Right renal cortex interstitium (tissue), 3 donors: ENCODE measurements at regions not wholly inside any gene's neighbourhood (a gene's known extent, or its start where the extent isn't known, plus 50 kb on each side); places are given as distances from the start of the nearest gene placed in this dataset.

Experiments used
- DNase-seq, 3 donors: peaks; one replicate each; pipeline ENCODE4 v3.0.0-alpha.2; 2013; ENCODE audit warnings: low read depth in 3 of 3, low spot score in 2 of 3

- DNase-seq, result no peak
These were observed 726.6 kb upstream of the FANCL start for GRCh38 chr2:58967736-58968135.

- DNase-seq, result no peak
These were observed 724.5 kb upstream of the FANCL start for GRCh38 chr2:58965602-58966001.

GRCh38 chr2:58959996-58960395 is 718.9 kb upstream of the FANCL start:
- DNase-seq, result no peak

GRCh38 chr2:58957188-58957840 is 716.2 kb upstream of the FANCL start:
- no peak for DNase-seq

- DNase-seq, result no peak
These were observed 713.8 kb upstream of the FANCL start for GRCh38 chr2:58954880-58955385.

- DNase-seq, result no peak
These were observed 710.6 kb upstream of the FANCL start for GRCh38 chr2:58951722-58952121.

GRCh38 chr2:58950795-58951462 is 709.8 kb upstream of the FANCL start:
- DNase-seq, result no peak

GRCh38 chr2:58939388-58939787 is 698.3 kb upstream of the FANCL start:
- DNase-seq, result no peak

- no peak for DNase-seq
These were observed 697.9 kb upstream of the FANCL start for GRCh38 chr2:58938988-58939387.

- DNase-seq, result no peak
These were observed 691.7 kb upstream of the FANCL start for GRCh38 chr2:58932801-58933200.

- DNase-seq, result no peak
These were observed 689.4 kb upstream of the FANCL start for GRCh38 chr2:58930537-58930936.

GRCh38 chr2:58928973-58929372 is 687.8 kb upstream of the FANCL start:
- DNase-seq, result no peak

GRCh38 chr2:58928391-58928790 is 687.3 kb upstream of the FANCL start:
- DNase-seq, result no peak

GRCh38 chr2:58926112-58926511 is 685.0 kb upstream of the FANCL start:
- DNase-seq, result no peak

- no peak for DNase-seq
These were observed 684.6 kb upstream of the FANCL start for GRCh38 chr2:58925676-58926081.

GRCh38 chr2:58923869-58924268 is 682.7 kb upstream of the FANCL start:
- DNase-seq, result no peak

- no peak for DNase-seq
These were observed 681.1 kb upstream of the FANCL start for GRCh38 chr2:58922245-58922644.

- DNase-seq, result no peak
These were observed 680.6 kb upstream of the FANCL start for GRCh38 chr2:58921676-58922075.

- no peak for DNase-seq
These were observed 678.9 kb upstream of the FANCL start for GRCh38 chr2:58920001-58920400.

- DNase-seq, result no peak
These were observed 678.2 kb upstream of the FANCL start for GRCh38 chr2:58919316-58919715.

- DNase-seq, result no peak
These were observed 677.0 kb upstream of the FANCL start for GRCh38 chr2:58918141-58918540.

GRCh38 chr2:58917596-58917995 is 676.5 kb upstream of the FANCL start:
- DNase-seq, result no peak
